NCI-H524 (cell line): ENCODE measurements at regions not wholly inside any gene's neighbourhood (a gene's known extent, or its start where the extent isn't known, plus 50 kb on each side); places are given as distances from the start of the nearest gene placed in this dataset.

Experiments used
- DNase-seq, 2 experiments: peaks; one replicate each; lab custom pipeline; 2025; lab: John Stamatoyannopoulos, UW

DNA sequence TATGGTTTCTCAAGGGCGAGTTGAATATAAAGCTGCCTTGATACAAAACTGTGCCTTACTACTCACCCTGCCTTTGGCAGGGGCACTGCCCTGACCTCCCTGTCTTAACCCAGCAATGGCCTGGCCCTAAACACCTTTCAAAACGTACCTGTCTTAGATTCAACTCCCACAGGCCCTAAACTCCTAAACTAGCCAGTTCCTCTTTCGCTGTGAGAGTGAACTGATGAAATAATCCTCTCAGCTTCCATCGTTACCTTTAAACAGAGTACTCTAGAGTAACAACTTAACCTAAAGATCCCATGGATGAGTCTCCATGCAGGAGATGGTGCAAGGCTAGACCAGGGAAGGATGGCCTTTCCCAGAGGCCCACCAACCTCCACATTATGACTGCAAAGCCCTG is 133.0 kb upstream of the THBS1 start:
- no peak for DNase-seq

DNA sequence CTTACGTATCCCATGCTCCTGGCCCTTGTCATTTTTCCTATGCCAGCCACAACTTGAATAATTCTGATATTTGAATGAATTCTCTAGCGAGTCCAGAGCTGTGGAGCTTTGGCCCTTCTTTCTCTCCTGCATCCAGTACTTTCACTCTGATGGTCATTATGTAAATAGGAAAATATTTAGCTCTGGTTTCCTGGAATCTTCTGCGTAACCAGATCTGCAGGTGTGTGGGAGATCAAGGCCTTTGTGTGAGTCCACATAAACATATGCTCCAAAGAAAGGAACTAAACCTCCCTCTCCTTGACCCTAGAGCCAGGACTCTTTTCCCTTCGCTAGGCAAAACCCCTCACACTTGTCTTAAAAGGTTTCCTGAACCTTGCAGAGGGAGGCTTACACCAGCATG is 132.5 kb upstream of the THBS1 start:
- DNase-seq, result no peak

DNA sequence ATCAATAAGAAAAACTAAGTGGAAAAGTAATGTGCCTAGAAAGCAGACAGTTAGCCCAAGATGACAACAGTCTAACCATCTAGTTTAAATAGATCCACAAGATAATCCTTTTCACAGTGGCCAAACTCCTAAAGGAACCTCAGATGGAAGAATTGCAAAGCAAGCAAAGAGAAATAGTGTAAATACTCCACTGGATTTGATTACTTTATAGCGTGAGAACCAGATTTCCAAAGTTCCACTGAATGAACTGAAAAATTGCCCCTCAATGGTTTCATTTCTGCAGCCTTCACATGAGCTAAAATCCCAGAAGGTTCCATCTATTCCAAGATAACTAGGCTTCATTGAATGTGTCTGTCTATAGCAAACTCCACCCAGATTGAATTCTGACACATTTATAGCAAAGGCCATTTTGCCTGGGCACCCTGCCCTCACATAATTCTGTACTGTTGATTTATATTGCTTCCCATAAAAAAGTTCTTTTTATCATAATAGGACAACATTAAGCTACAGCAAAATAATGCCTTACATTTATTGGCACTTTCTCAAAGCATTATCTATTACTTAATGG is 129.7 kb upstream of the THBS1 start:
- DNase-seq, result no peak

DNA sequence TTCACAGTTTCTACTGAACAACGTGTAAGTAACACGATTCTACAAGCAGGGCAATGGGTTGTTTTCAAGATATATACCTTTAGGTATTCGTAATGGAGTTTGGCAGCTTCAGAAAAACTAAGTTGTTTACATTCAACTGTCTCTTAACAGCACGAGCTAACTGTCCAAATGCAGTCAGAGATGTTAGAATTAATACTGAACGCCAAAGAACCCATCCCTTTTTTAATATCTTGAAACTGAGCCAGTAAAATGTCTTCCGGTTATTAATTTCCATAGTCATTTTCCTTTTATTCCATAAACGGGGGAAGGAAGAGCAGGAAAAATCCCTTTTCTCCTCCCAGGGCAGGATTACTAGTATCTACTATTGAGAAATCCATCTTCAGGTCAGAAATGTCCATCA is 129.0 kb upstream of the THBS1 start:
- DNase-seq, result no peak

DNA sequence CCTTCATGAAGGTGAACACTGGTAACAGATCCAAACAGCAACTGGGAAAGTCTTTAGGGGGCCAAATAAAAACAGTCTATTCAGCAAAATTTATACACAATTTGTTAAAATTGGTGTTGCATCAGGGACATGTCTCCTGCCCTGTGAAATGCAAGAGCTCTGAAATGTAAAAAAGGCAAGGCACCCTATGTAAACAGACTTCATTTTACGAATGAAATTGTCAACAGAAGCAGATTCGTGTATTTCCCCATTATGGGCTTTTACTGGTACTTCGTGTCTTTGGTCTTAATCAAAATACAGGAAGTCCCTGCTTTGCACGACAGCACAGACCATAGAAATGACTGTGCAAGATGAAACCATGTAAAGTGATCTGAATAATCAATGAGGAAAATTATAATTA is 127.3 kb upstream of the THBS1 start:
- no peak for DNase-seq

DNA sequence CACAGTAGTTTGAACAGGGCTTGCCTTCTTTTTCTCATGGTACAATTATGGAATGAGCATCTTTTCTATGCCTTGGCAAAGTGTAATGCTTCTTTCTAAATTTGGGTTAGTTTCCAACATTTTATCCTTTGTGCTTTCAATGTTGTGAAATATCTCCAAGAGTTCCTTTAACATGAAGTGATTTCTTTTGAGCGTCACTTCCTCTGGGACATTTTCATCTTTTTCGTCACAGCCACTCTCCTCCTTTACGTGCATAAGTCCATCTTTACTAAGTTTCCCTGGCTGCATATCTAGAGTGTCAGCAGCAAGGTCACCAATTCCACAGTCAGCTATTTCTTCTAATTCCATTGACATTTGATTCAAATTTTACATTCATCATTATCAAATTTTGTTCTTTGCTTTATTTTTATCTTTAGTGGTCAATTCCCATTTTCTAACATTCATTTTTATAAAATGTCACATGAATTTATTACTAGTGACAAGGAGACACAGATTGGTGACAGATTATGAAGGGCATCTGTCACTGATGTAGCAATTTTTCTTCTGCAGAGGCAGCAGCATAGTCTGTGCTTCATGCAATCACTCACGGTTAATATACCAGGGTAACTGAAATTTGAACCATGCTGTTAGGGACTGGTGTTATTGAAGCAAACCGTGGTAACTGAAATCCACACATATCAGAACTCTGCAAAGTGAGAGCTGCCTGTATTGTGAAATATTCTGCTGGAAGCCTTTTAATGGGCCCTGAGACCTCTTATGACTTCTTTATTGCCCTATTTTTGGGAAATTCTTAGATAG is 126.5 kb upstream of the THBS1 start:
- peak in 1 of 2 experiments; percentile 70 for DNase-seq

- DNase-seq, result peak in 1 of 2 experiments; percentile 65
These were observed 125.3 kb upstream of the THBS1 start for GRCh38 chr15:39455471-39455991.

DNA sequence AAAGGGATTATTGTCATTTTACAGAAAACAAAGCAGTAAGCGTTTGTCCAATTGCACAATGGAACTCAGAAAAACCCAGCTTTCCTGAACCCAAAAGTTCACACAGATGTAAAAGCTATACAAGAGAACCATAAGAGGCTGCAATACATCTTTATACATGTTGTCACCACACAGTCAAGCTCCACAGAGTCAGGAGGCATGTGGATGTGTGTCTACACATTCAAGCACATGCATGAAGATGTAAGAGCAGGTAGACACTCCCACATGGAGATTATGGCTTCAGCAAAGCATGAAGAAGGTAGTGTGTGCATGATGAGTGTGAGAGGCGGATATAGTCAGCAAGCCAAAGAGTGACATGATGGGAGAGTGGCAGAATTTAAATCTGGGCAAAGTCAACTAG is 124.7 kb upstream of the THBS1 start:
- DNase-seq, result no peak

- DNase-seq, result no peak
These were observed 124.1 kb upstream of the THBS1 start for GRCh38 chr15:39456582-39457330.

GRCh38 chr15:39458131-39458530 is 122.7 kb upstream of the THBS1 start:
- DNase-seq, result no peak

DNA sequence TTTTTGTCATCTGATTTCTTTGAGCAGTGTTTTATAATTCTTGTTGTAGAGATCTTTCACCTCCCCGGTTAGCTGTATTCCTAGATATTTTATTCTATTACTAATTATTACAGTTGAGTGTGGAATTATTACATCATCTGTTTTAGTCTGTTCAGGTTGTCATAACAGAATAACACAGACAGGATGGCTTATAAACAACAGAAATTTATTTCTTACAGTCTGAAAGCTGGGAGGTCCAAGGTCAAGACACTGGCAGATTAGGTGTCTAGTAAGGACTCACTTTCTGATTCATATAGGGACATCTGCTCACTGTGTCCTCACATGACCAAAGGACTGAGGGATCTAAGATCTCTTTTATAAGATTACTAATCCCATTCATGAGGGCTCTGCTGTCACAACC is 121.3 kb upstream of the THBS1 start:
- DNase-seq, result peak; percentile 42 to 73

DNA sequence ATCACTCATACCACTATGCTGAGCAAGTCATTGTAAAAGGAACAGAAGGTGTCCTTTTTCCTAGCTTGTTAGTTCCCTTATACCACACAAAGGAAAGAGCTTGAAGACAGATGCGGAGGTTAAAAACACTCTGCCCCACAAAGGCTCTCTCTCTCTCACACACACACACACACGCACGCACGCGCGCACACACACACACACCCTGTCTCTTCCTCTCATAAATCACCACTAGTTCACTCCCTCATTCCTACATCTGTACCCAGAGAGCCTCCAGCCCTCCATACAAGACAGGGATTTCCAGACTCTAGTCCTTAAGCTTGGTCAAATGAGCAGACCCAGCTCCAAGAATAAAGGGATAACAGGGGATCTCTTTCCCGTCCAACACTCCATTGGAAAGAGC is 120.1 kb upstream of the THBS1 start:
- no peak for DNase-seq

- no peak for DNase-seq
These were observed 119.2 kb upstream of the THBS1 start for GRCh38 chr15:39461536-39462130.

DNA sequence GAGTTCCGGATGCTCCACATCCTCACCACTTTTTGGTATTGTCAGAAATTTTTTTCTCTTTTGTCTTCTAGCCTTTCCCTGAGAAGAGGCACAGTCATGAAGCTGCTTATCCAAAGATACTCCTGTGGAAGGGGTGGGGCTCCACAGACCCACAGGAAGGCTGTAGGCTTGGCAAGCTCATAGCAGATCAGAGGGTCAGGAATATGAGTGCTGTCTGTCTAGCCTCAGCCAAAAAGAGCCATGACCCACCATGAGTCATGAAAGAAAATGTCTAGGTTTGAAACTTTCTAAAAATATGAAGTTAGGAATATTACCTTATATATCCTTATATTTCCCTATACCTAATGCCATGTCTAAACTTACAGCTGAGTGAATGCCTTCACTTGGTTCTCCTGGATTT is 118.2 kb upstream of the THBS1 start:
- no peak for DNase-seq

- no peak for DNase-seq
These were observed 114.8 kb upstream of the THBS1 start for GRCh38 chr15:39465843-39466749.

DNA sequence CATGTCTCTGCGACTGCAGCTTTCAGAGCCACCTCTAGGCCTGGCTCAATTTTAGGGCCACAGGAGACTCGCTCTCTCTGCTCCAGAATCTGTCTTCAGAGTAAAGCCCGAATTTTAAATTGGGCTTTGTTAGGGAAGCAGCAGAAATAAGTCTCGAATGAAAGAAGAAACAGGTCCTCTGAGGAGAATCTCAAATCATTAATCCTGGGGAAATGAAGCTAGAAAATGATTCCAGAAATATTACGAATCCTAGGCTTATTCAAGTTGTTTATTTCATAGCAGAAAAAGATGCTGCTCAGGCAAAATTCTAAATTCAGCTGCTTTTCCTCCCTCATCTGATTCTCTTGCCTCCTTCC is 114.2 kb upstream of the THBS1 start:
- DNase-seq, result no peak

- no peak for DNase-seq
These were observed 112.5 kb upstream of the THBS1 start for GRCh38 chr15:39468331-39468730.

DNA sequence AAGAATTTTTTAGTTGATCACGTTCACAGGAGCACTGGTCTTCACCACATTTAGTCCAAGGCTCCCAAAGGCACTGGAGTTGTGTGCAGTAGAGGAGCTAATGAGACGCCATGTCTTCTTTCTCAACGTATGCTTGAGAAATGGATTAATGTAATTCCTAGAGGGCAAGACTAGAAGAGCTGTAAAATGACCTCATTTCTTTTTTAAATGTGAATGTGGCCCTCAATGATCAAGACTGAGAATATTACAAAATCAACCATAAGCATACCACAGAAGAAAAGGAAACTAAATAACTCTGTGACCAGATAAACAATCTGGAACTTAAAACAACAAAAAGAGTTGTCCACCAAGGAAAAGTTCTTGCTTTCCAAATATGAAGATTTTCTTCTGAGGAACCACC is 112.1 kb upstream of the THBS1 start:
- no peak for DNase-seq

DNA sequence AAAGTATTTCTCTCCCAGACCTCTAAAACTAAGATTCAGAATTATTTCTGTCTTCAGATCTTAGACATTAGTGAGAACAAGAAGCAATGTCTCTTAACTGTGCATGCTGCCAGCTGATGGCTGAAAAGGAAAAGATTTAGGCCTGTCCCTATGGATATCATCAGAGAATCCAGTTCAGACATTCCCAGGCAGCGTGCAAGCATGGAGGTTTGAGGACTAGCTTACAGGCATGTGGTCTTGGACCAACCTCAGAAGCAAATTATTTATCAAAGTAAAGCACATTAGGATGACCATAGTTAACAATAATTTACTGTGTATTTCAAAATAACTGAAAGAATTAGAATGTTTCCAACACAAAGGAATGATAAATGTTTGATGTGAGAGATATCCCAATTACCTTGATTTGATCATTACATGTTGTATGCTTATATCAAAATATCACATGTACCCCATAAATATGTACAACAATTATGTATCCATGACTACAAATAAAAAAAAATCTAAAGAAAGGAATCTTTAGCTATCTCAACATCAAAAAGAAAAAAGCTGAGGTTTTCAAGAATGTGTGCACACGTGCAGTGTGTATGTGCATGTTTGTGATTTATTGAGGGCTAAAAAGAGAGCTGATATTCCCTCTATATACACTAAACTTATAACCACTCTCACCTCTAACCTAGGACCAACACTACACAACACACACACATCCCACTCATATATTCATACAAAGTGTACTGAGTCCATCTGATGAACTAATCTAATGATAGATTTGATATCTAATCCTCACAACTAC is 108.9 kb upstream of the THBS1 start:
- DNase-seq, result no peak

GRCh38 chr15:39472621-39473297 is 108.1 kb upstream of the THBS1 start:
- no peak for DNase-seq
